Natural killer cell treated with Interleukin-12 subunit alpha and Interleukin-12 subunit beta and Interleukin-15 and Interleukin-18, amount 100 ng/mL, for 72 hours (primary cell): ENCODE measurements at regions not wholly inside any gene's neighbourhood (a gene's known extent, or its start where the extent isn't known, plus 50 kb on each side); places are given as distances from the start of the nearest gene placed in this dataset.

Experiments used
- ATAC-seq, 2 donors: fragments of 150-1000 bp; cut with Tn5 transposase in 1 of 2; sonication (Bioruptor Pico), chemical (Tn5 transposase) in 1 of 2; 2 replicates each; pipeline ENCODE4 v1.10.0; 2021
- DNase-seq: peaks from one replicate; pipeline ENCODE4 v3.0.0; 2022; ENCODE audit warnings: low spot score
- H3K27ac Mint-ChIP-seq, 2 donors: 1 replicate in 1 of 2; 2 replicates in 1 of 2; pipeline ENCODE4 v1.8.0; 2022; ENCODE audit warnings: mixed read lengths in 2 of 2, mild to moderate bottlenecking in 1 of 2, moderate library complexity in 1 of 2
- H3K27me3 Mint-ChIP-seq, 2 donors: 1 replicate in 1 of 2; 2 replicates in 1 of 2; pipeline ENCODE4 v1.8.0; 2022; ENCODE audit warnings: mixed read lengths in 2 of 2
- H3K36me3 Mint-ChIP-seq: one replicate; pipeline ENCODE4 v1.8.0; 2022; ENCODE audit warnings: mixed read lengths
- H3K4me1 Mint-ChIP-seq, 2 donors: 1 replicate in 1 of 2; 2 replicates in 1 of 2; pipeline ENCODE4 v1.8.0; 2022; ENCODE audit warnings: low read depth in 2 of 2, mixed read lengths in 2 of 2, mild to moderate bottlenecking in 1 of 2
- H3K4me3 Mint-ChIP-seq: one replicate; pipeline ENCODE4 v1.8.0; 2022; ENCODE audit warnings: mixed read lengths
- H3K9me3 Mint-ChIP-seq: 2 replicates; pipeline ENCODE4 v1.8.0; 2022; ENCODE audit warnings: mixed read lengths

- Mint-ChIP-seq H3K27me3 (peaks cover 15 to 29% of the 10 kb centered on the region in 2 donors), H3K4me1 (no peaks in the 10 kb centered on the region), H3K36me3 (no peaks in the 10 kb centered on the region), H3K9me3 (peaks cover 11% of the 10 kb centered on the region), H3K27ac (no peak overlapping the region), H3K4me3 (no peak overlapping the region)
- no peak for ATAC-seq
- DNase-seq, result no peak
These were observed 76.6 kb downstream of the EDN1 start for GRCh38 chr6:12366731-12367130.

- H3K4me3 Mint-ChIP-seq, result no peak overlapping the region
- ATAC-seq (no peak), DNase-seq (no peak)
- H3K36me3 Mint-ChIP-seq, result no peaks in the 10 kb centered on the region
- peaks cover 15 to 29% of the 10 kb centered on the region in 2 donors for H3K27me3 Mint-ChIP-seq
- H3K27ac Mint-ChIP-seq, result no peak overlapping the region
- H3K4me1 Mint-ChIP-seq, result no peaks in the 10 kb centered on the region
- peaks cover 11% of the 10 kb centered on the region for H3K9me3 Mint-ChIP-seq
These were observed 77.3 kb downstream of the EDN1 start for GRCh38 chr6:12367412-12367811.

- no peak overlapping the region for H3K27ac Mint-ChIP-seq
- H3K4me1 Mint-ChIP-seq, result no peaks in the 10 kb centered on the region
- H3K36me3 Mint-ChIP-seq, result no peaks in the 10 kb centered on the region
- H3K27me3 Mint-ChIP-seq, result peaks cover 13 to 29% of the 10 kb centered on the region in 2 donors
- H3K9me3 Mint-ChIP-seq, result peaks cover 11% of the 10 kb centered on the region
- no peak for DNase-seq
- H3K4me3 Mint-ChIP-seq, result no peak overlapping the region
- ATAC-seq, result no peak
These were observed 79.2 kb downstream of the EDN1 start for GRCh38 chr6:12369355-12369754.

- H3K9me3 Mint-ChIP-seq, result peaks cover 11% of the 10 kb centered on the region
- no peak overlapping the region for H3K4me3 Mint-ChIP-seq
- H3K27me3 Mint-ChIP-seq, result peaks cover 13 to 29% of the 10 kb centered on the region in 2 donors
- DNase-seq (no peak), ATAC-seq (peak in 1 of 2 donors; percentile 29)
- no peak overlapping the region for H3K27ac Mint-ChIP-seq
- H3K4me1 Mint-ChIP-seq, result no peaks in the 10 kb centered on the region
- H3K36me3 Mint-ChIP-seq, result no peaks in the 10 kb centered on the region
These were observed 79.7 kb downstream of the EDN1 start for GRCh38 chr6:12369781-12370262.

GRCh38 chr6:12371151-12371550 lies 81.0 kb downstream of the EDN1 start:
- no peak for ATAC-seq
- Mint-ChIP-seq H3K4me1 (no peaks in the 10 kb centered on the region), H3K27ac (no peak overlapping the region), H3K27me3 (peaks cover 14 to 34% of the 10 kb centered on the region in 2 donors), H3K9me3 (peaks cover 11% of the 10 kb centered on the region), H3K36me3 (no peaks in the 10 kb centered on the region), H3K4me3 (no peak overlapping the region)
- DNase-seq, result no peak

GRCh38 chr6:12371641-12372146 lies 81.5 kb downstream of the EDN1 start:
- no peak overlapping the region for H3K4me3 Mint-ChIP-seq
- DNase-seq (no peak), ATAC-seq (no peak)
- peaks cover 11% of the 10 kb centered on the region for H3K9me3 Mint-ChIP-seq
- no peaks in the 10 kb centered on the region for H3K36me3 Mint-ChIP-seq
- peaks cover 17 to 38% of the 10 kb centered on the region in 2 donors for H3K27me3 Mint-ChIP-seq
- no peaks in the 10 kb centered on the region for H3K4me1 Mint-ChIP-seq
- no peak overlapping the region for H3K27ac Mint-ChIP-seq

- H3K27ac Mint-ChIP-seq, result no peak overlapping the region
- DNase-seq (no peak), ATAC-seq (no peak)
- H3K36me3 Mint-ChIP-seq, result no peaks in the 10 kb centered on the region
- no peaks in the 10 kb centered on the region for H3K4me1 Mint-ChIP-seq
- H3K27me3 Mint-ChIP-seq, result peaks cover 6 to 26% of the 10 kb centered on the region in 2 donors
- H3K4me3 Mint-ChIP-seq, result no peak overlapping the region
- H3K9me3 Mint-ChIP-seq, result no peaks in the 10 kb centered on the region
These were observed 89.0 kb downstream of the EDN1 start for GRCh38 chr6:12379181-12379580.

- Mint-ChIP-seq H3K36me3 (no peaks in the 10 kb centered on the region), H3K4me1 (no peaks in the 10 kb centered on the region), H3K9me3 (no peaks in the 10 kb centered on the region), H3K27ac (no peak overlapping the region), H3K4me3 (no peak overlapping the region), H3K27me3 (peaks cover 2 to 17% of the 10 kb centered on the region in 2 donors)
- DNase-seq, result no peak
- no peak for ATAC-seq
These were observed 91.4 kb downstream of the EDN1 start for GRCh38 chr6:12381587-12381986.

GRCh38 chr6:12383448-12383847 lies 93.3 kb downstream of the EDN1 start:
- H3K9me3 Mint-ChIP-seq, result peaks cover 3% of the 10 kb centered on the region
- DNase-seq (no peak), ATAC-seq (no peak)
- no peaks in the 10 kb centered on the region for H3K4me1 Mint-ChIP-seq
- peaks cover 7 to 10% of the 10 kb centered on the region in 2 donors for H3K27me3 Mint-ChIP-seq
- no peak overlapping the region for H3K4me3 Mint-ChIP-seq
- H3K36me3 Mint-ChIP-seq, result no peaks in the 10 kb centered on the region
- no peak overlapping the region for H3K27ac Mint-ChIP-seq

- no peak overlapping the region for H3K27ac Mint-ChIP-seq
- DNase-seq, result no peak
- no peaks in the 10 kb centered on the region for H3K36me3 Mint-ChIP-seq
- no peak overlapping the region for H3K4me3 Mint-ChIP-seq
- peaks cover 11% of the 10 kb centered on the region in 2 donors for H3K27me3 Mint-ChIP-seq
- no peak for ATAC-seq
- no peaks in the 10 kb centered on the region for H3K4me1 Mint-ChIP-seq
- peaks cover 3% of the 10 kb centered on the region for H3K9me3 Mint-ChIP-seq
These were observed 94.3 kb downstream of the EDN1 start for GRCh38 chr6:12384357-12384912.

- peaks cover 11 to 19% of the 10 kb centered on the region in 2 donors for H3K27me3 Mint-ChIP-seq
- no peak overlapping the region for H3K4me3 Mint-ChIP-seq
- ATAC-seq (no peak), DNase-seq (no peak)
- H3K27ac Mint-ChIP-seq, result no peak overlapping the region
- H3K4me1 Mint-ChIP-seq, result no peaks in the 10 kb centered on the region
- H3K9me3 Mint-ChIP-seq, result peaks cover 3% of the 10 kb centered on the region
- no peaks in the 10 kb centered on the region for H3K36me3 Mint-ChIP-seq
These were observed 95.2 kb downstream of the EDN1 start for GRCh38 chr6:12385316-12385715.

- H3K9me3 Mint-ChIP-seq, result peaks cover 3% of the 10 kb centered on the region
- no peak for DNase-seq
- no peaks in the 10 kb centered on the region for H3K4me1 Mint-ChIP-seq
- no peak for ATAC-seq
- H3K36me3 Mint-ChIP-seq, result no peaks in the 10 kb centered on the region
- peaks cover 8 to 19% of the 10 kb centered on the region in 2 donors for H3K27me3 Mint-ChIP-seq
- H3K4me3 Mint-ChIP-seq, result no peak overlapping the region
- H3K27ac Mint-ChIP-seq, result no peak overlapping the region
These were observed 96.7 kb downstream of the EDN1 start for GRCh38 chr6:12386816-12387215.

- DNase-seq, result no peak
- H3K4me1 Mint-ChIP-seq, result no peaks in the 10 kb centered on the region
- no peak overlapping the region for H3K27ac Mint-ChIP-seq
- ATAC-seq, result no peak
- peaks cover 13 to 14% of the 10 kb centered on the region in 2 donors for H3K27me3 Mint-ChIP-seq
- no peak overlapping the region for H3K4me3 Mint-ChIP-seq
- peaks cover 3% of the 10 kb centered on the region for H3K9me3 Mint-ChIP-seq
- no peaks in the 10 kb centered on the region for H3K36me3 Mint-ChIP-seq
These were observed 101.3 kb downstream of the EDN1 start for GRCh38 chr6:12391472-12391871.

- Mint-ChIP-seq H3K4me1 (no peaks in the 10 kb centered on the region), H3K27ac (no peak overlapping the region), H3K27me3 (peaks cover 9 to 20% of the 10 kb centered on the region in 2 donors), H3K9me3 (no peaks in the 10 kb centered on the region), H3K4me3 (no peak overlapping the region), H3K36me3 (no peaks in the 10 kb centered on the region)
- DNase-seq, result no peak
- no peak for ATAC-seq
These were observed 102.3 kb downstream of the EDN1 start for GRCh38 chr6:12392490-12392889.

GRCh38 chr6:12393100-12393499 lies 102.9 kb downstream of the EDN1 start:
- Mint-ChIP-seq H3K9me3 (no peaks in the 10 kb centered on the region), H3K27me3 (peaks cover 9 to 24% of the 10 kb centered on the region in 2 donors), H3K4me3 (no peak overlapping the region), H3K36me3 (no peaks in the 10 kb centered on the region), H3K4me1 (no peaks in the 10 kb centered on the region), H3K27ac (no peak overlapping the region)
- DNase-seq (no peak), ATAC-seq (no peak)
